ENCODE measurements at regions not wholly inside any gene's neighbourhood (a gene's known extent, or its start where the extent isn't known, plus 50 kb on each side); places are given as distances from the start of the nearest gene placed in this dataset.

DNA sequence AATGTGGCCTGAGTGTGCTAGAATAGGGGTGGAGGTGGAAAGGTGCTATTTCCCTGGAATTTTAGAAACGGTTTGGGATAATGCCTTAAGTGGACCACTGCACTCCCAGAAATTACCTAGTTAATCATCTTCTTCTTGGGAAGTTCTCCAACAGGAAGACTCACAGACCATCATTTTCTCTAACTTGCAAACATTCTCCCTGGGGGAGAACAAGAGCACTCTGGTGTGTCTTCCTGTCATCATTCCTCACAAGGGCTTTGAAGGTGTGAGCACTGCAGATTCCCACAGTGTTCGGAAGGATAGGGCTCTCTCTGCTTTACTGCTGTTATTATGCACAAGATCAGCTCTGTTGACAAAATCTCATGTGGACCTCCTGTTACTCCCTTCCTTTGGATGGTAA is 54.9 kb upstream of the TSPAN2 start:
- no peak for DNase-seq

- DNase-seq: no peak
Measured at GRCh38 chr1:115142616-115143015, 53.3 kb upstream of the TSPAN2 start.

GRCh38 chr1:115141145-115141454 is 51.8 kb upstream of the TSPAN2 start:
- no peak for DNase-seq

- no peak for DNase-seq
Measured at GRCh38 chr1:115140442-115141144, 51.3 kb upstream of the TSPAN2 start.

- DNase-seq: no peak
Measured at GRCh38 chr1:115139381-115139780, 50.1 kb upstream of the TSPAN2 start.
